ENCODE measurements at regions not wholly inside any gene's neighbourhood (a gene's known extent, or its start where the extent isn't known, plus 50 kb on each side); places are given as distances from the start of the nearest gene placed in this dataset.

GRCh38 chr2:201975434-201975833, 58.2 kb upstream of the FZD7 start:
- TF ChIP-seq CTCF (IDR thresholded peaks at IDR 0.05; ENCODE audit: poor library complexity), result no peak
- TF ChIP-seq EZH2phosphoT487 (IDR thresholded peaks at IDR 0.05; ENCODE audit: low read depth, severe bottlenecking, unreplicated experiment), result no peak

Data from hepatocyte (in vitro differentiated cells).